GM19193 (cell line): ENCODE measurements at regions not wholly inside any gene's neighbourhood (a gene's known extent, or its start where the extent isn't known, plus 50 kb on each side); places are given as distances from the start of the nearest gene placed in this dataset.

Experiments used
- POLR2A ChIP-seq: IDR thresholded peaks from 4 replicates; pipeline ENCODE4 v1.6.1; 2011; ENCODE audit not compliant: insufficient read depth, insufficient read length; ENCODE audit errors: extremely low read depth

DNA sequence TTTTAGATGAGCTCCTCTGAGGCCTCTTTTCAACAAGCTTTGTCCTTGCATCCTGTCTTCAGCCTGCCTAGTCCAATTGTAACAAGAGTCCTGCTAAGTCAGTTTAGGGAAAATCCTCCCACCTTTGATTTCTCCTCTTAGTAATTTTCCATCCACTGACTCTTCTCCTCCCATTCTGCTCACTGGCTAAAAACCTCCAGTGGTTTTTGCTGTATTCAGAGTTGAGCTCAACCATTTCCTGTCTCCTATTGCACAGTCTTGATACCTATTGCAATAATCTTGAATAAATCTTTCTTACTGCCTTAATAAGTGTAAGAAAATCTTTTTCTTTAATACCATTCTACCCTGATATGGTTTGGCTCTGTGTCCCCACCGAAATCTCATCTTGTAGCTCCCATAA is 117.8 kb upstream of the ENPP6 start:
- no peak for TF ChIP-seq POLR2A

DNA sequence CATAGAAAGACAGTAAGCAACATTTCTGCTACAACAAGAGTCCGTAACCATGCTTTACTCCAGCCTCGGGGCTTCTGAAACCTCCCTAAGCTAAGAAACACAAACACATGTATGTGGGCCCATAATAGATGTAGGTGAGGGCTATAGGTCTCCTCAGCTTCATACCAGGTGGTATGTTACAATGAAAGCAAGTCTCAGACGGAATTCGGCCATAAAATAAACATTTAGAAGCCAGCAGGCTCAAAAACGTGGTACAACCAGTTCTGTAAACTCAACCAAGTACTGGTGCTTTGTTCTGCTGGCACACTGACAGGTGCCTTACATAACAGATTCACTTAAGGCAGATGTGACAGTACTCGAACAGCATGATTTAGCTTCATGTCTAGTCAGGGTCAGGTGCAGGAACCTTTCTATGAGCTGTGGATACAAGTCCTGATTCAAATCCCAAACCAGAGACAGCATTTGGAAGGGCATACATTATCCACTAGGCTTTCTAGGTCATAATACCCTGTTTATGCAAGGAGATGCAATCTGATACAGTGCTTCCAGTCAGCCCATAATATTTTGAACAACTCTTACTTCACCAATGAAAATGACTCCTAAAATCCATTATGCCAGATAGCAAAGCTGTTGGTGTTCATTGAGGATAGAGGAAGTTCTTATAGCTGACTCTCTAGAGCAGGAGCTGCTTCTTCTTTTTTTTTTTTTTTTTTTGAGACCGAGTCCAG is 113.8 kb upstream of the ENPP6 start:
- TF ChIP-seq POLR2A = no peak

DNA sequence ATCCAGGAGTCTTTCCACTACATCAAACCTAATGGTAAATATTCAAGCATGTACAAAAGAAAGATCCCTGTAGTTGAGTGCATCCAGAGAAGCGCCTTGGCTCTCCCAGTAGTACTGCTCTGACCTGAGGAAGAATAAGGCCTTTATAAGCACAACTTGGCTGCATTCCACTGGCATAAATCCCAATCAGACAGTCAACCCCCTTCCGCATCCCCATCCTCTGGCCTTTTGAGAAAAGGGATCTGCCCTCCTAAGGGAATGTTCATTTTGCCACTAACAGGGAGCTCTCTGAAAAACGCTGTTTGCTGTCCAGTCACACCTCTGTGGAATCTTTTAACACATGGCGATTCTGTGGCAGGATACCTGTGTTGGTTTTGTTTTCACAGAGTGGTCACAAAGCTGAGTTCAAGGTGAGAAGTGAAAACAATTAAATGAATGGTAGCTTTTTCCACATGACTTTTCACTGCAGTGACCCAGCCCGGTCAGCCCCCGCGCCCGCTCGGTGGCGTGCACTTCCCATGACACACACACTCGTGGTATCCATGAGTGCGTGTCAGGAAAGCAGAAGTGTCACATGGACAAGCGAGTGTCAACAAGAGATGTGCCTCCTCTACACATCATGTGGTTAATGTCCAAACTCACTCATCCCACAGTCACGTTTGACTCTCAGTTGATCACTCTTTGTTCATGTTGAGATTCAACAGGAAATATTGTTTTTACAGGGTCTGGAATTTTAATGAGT is 112.2 kb upstream of the ENPP6 start:
- TF ChIP-seq POLR2A = peak; percentile 29

DNA sequence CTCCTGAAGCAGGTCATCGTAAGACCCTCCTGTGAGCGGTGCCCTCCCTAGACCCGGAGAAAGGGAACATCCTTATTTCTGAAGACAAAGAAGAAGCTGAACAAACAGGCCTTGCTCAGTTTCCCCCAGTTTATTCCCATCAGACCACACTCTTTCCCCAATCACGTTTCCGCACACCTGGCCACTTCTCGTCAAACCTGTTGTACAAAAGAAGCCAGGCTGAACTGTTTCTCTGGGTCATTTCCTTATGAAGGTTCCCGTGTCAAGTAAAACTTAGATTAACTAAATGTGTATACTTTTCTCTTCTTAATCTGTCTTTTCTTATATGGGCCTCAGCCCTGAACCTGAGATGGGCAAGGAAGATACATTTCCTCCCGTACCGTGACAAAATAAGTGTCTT is 111.6 kb upstream of the ENPP6 start:
- peak; percentile 12 for TF ChIP-seq POLR2A

DNA sequence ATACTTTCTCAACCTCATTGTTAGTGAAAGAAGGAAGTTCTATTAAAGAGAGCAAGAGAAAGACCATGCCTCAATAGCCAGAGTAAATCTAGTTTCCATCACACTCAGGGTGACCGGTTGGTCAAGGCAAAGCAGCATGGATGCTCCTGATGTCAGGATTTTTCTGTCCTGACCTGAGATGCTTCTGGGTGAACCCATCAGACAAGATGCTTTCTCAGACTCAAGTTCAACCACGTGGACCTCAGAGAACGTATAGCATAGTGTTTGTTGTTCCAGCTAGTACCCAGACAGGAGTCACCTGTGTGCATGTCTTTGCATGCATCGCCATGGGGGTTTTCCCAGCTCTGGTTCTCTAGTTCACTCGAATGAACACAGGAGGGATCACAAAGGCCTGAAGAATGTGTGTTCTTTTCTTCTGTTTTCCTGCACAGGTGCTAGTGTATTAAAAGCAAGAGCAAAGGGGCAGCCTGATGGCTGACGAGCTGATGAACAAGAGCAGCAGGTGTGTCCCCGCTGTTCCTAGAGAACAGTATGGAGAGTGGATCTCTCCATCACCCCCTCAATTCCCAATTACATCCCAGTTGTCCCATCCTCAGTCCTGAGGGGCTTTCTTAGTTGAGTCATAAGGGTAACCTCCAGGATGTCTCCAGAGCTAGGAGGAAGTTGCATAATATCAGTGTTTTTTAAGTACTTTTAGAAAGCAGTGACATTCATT is 110.5 kb upstream of the ENPP6 start:
- TF ChIP-seq POLR2A = peak; percentile 62

DNA sequence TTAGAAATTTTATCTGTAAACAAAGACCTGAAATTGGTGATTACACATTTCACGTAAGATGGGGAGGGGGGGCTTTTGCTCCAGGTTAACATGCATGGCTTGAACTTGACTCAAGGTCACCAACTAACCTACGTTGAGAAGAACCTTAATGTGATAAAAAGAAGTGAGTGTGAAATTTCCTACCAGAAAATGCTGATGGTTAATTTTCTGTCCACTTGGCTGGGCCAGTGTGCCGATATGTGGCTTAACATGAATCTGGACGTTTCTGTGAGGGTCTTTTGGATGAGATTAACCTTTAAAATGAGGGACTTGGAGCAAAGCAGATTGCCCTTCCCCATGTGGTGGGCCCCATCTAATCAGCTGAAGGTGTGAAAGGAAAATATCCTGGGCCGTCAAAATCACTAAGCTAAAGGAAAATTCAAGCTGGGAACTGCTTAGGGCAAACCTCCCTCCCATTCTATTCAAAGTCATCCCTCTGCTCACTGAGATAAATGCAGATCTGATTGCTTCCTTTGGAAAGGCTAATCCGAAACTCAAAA is 107.3 kb upstream of the ENPP6 start:
- no peak for TF ChIP-seq POLR2A

DNA sequence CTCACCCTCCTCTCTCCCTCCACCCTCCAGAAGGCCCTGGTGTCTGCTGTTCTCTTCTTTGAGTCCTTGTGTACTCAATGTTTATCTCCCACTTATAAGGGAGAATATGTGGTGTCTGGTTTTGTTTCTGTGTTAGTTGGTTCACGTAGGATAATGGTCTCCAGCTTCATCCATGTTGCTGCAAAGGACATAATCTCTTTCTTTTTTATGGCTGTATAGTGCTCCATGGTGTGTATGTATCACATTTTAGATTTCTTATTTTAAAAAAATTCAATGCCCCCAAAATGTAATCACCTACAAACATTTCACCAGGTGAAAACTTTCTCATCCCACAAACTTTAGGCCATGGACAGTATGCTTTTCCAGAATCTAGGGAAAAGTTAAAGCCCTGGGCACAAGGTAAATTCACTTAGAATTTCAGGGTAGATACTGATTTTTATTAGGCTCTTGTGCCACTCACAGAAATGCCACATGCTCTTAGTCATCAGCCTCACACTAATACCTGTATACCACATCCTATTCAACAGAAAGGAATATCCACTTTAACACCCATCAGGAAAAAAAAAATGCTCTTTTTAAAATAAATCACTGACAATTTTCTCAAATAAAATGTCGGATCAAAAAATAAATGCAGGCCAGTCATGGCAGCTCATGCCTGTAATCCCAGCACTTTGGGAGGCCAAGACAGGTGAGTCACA is 104.8 kb upstream of the ENPP6 start:
- TF ChIP-seq POLR2A = no peak

DNA sequence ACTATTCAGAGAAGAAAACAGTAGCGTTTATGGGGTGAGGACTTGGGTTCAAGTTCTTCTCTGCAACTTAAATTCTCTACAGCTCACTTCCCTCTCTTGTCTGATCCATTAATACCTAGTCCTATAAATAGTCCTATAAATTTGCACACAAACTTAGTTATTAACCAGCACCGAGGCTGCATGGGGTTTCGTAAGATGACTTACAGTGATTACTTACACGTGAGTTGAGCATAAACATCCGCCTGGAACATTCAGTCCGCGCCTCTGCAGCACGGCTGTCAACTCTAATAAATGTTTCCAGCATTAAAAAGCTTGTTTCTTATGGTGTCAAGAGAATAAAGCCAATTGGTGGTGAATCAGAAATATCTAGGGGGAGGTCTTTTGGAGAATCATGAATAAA is 103.0 kb upstream of the ENPP6 start:
- no peak for TF ChIP-seq POLR2A

DNA sequence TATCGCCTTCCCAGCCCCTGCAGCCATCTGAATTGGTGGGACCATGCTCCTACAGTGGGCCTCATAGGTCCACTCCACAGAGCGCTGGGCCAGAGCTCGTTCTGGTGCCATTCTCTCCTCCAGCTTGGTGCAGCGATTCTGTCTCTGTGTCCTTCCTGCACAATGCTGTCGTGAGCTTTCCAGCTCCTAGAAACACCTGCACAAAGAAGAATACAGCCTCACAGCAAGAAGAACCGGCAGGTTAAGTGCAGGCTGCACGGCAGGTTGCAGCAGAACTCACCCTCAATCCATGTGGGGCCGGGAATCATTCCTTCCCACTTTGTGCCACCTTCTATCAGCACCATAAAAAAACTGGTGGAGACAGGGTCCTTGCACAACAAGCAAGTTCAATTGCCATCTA is 101.2 kb upstream of the ENPP6 start:
- no peak for TF ChIP-seq POLR2A

DNA sequence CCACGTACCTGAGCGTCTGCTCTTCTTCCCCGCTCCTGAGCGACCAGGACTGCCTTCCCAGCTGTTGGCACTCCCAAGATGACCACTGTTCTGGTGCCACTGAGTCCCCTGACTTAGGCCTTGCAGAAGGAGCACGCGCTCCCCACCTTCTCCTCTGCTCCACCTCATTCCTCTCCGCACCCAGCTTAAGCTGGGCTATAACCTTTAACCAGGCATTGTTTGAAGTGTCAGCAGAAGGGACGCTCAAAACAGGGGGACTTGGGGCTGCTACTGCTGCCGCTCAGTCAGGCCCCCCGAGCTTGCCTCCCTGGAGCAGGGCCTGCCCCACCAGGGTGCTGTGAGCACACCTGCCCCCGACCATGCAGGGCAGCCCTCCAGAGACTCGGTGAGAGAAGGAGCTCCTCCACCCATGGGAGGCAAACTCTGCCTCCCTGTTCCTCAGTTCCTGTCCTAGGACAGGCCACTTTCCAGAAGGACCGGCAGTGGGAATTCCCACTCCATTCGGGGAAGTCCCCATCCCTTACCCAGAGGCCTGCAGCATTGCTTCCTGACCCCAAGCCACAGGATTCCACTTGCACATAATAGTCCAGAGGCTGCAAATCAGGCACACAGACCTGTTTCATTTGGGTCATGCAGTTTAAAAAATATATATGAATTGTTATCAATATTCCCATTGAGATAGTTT is 99.7 kb upstream of the ENPP6 start:
- peak; percentile 46 for TF ChIP-seq POLR2A

DNA sequence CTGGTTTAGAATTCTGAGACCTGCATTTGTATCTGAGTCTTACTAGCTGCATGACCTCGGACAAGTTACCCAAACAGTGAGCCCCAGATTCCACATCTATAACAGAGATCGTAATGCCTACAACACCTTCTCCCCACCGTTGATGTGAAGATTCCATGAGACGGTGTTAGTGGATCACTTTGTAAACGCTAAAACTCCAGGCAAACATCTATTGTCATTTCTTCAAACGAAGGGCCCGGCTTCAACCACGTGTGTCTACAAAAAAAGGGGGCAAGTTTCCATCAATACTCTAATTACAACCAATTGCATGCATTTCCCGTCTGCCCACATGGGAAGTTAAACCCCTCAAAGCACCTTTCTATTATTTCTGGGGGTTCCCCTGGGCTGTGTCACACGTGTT is 99.1 kb upstream of the ENPP6 start:
- TF ChIP-seq POLR2A = no peak

DNA sequence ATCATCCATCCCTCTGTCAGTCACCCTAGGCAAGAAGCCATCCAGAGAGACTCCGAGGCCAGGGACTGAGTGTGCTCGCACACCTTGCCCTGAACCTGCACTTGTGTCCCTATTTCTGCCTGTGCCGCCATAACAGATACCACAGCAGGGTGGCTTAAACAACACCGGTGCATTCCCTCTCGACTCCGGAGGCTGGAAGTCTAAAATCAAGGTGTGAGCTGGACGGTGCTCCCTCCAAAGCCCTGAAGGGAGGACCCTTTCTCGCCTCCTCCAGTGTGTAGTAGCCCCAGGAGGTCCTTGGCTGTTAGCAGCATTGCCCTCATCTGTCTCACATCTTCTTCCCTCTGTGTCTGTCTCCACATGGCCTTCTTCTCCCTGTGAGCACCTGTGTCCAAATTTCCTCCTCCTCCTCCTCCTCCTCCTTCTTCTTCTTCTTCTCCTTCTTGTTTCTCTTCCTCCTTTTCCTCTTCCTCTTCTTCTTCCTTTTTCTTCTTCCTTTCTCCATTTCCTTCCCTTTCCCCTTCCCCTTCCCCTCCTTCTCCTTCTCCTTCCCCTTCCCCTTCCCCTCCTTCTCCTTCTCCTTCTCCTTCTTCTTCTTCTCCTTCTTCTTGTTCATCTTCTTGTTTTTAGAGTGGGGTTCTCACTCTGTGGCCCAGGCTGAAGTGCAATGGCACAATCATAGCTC is 98.1 kb upstream of the ENPP6 start:
- peak; percentile 13 for TF ChIP-seq POLR2A

DNA sequence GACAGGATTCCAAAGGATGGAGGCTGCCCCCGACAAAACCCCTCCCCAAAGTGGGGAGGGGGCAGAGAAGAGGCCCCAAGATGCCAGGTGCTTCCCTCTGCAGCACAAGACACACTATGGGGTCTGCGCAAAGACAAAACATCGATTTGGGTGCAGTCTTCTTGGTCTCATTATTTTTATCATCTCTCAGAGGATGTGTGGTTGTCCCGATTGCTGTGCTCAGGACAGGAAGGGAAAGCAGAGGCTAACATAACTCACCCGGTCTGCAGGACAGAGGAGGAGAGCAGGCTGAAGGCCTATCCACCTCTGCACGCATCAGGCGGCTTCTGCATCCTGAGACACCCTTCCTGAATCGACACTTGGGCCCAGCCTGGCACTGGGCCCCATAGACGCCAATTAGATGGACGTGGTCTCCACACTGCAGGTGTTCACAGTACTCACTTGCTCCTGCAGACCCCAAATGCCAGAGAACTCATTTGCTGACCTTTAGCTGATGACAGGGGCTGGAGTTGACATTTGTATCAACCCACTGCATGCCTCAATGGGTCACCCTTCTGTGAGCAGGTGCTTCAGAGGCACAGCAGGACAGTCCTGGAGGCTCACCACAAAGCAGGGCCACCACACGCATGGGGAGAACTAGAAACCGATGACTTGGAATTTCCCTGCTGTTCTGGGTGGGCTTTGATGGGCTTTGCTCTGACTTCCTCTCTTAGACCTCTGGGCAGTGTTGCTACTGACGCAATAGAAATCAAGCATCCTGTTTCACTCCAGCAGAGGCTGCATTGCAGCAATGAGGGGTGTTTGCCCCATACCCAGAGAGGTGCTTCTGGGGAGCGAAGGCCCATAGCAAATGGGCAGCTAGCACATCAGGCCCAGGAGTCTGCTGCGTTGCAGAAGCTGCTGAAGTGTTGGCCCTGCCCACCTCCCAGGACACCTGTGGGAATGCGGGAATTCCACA is 96.3 kb upstream of the ENPP6 start:
- peak; percentile 87 for TF ChIP-seq POLR2A

DNA sequence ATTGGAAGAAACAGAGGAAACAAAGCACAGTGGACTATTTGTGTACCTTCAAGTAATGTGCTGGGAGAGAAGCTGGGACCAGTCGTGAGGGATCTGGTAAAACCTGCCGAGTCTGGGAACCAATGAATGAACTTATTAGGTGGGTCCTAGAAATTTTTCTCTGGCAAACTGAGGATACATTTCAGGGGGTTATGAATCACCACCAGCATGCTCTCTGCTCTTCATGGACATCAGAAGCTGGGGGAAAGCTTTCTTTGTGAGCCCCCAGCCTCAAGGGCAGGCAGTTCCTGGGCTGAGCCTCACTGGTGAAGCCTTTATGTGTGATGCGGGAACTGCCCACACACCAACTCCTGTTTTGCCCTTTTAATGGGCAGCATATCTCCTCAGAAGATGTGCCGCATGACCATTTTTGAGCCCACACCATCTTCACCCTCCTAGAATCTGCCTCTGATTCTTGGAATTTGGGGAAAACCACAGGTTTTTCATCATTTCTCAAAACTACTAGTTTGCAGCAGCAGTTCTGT is 95.4 kb upstream of the ENPP6 start:
- peak; percentile 55 for TF ChIP-seq POLR2A
